SK-N-SH (cell line): ENCODE measurements at regions not wholly inside any gene's neighbourhood (a gene's known extent, or its start where the extent isn't known, plus 50 kb on each side); places are given as distances from the start of the nearest gene placed in this dataset.

Source experiments
- ELF1 ChIP-seq: IDR thresholded peaks from 2 replicates; pipeline ENCODE4 v1.4.0; 2012
- MXI1 ChIP-seq: IDR thresholded peaks from 2 replicates; pipeline ENCODE4 v1.6.1; 2012; ENCODE audit warnings: mild to moderate bottlenecking, low read depth, low read length, improper control_type of control experiment
- RCOR1 ChIP-seq: fragments of 150-350 bp; IDR thresholded peaks from 2 replicates; pipeline ENCODE4 v1.6.1; 2017; ENCODE audit warnings: antibody characterized with exemption, low read length
- YY1 ChIP-seq: IDR thresholded peaks from 2 replicates; pipeline ENCODE4 v1.4.0; 2012; ENCODE audit warnings: low read depth, mild to moderate bottlenecking
- TF ChIP-seq, protein P1 (sequence below): fragments of 200-600 bp; sonication (generic); IDR thresholded peaks from 2 replicates; pipeline ENCODE4 v1.6.1; 2017; ENCODE audit warnings: antibody characterized with exemption, mild to moderate bottlenecking, moderate library complexity

DNA sequence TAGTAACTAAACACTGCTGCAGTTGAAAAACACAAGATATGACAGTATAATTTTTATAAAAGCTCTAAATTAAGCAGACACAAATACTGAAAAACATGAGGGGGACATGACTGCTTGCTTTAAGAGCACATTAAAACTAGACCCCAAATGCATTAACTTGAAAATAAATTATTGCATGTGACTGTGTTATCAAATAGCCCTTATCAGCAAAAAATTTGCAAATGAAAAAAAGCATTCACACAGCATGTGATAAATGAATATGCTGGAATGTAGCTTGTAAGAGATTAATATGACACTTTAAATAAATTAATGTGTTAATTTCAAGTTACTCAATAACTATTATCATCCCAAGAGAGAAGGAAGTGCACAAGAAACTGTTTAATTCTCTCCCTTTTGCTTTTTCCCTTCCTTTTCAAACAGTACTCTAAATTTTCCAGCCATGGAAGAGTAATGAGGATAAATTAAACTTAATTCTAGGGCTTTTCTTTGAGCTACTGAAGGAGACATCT is 1422.1 kb upstream of the FLRT2 start:
- TF ChIP-seq ELF1 (no peak), MXI1 (no peak), YY1 (no peak), RCOR1 (no peak)
- TF ChIP-seq, protein P1, sequence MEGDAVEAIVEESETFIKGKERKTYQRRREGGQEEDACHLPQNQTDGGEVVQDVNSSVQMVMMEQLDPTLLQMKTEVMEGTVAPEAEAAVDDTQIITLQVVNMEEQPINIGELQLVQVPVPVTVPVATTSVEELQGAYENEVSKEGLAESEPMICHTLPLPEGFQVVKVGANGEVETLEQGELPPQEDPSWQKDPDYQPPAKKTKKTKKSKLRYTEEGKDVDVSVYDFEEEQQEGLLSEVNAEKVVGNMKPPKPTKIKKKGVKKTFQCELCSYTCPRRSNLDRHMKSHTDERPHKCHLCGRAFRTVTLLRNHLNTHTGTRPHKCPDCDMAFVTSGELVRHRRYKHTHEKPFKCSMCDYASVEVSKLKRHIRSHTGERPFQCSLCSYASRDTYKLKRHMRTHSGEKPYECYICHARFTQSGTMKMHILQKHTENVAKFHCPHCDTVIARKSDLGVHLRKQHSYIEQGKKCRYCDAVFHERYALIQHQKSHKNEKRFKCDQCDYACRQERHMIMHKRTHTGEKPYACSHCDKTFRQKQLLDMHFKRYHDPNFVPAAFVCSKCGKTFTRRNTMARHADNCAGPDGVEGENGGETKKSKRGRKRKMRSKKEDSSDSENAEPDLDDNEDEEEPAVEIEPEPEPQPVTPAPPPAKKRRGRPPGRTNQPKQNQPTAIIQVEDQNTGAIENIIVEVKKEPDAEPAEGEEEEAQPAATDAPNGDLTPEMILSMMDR = no peak
